DOHH2 (cell line): ENCODE measurements at regions not wholly inside any gene's neighbourhood (a gene's known extent, or its start where the extent isn't known, plus 50 kb on each side); places are given as distances from the start of the nearest gene placed in this dataset.

Experiments used
- CTCF ChIP-seq: fragments of 200-600 bp; sonication (generic); IDR thresholded peaks from one replicate; pipeline ENCODE4 v1.5.1; 2014; ENCODE audit warnings: antibody characterized with exemption, mild to moderate bottlenecking, low read depth, low read length; ENCODE audit not compliant: poor library complexity, severe bottlenecking
- EZH2phosphoT487 ChIP-seq: fragments of 200-600 bp; sonication (generic); IDR thresholded peaks from 2 replicates; pipeline ENCODE4 v1.6.1; 2017; ENCODE audit warnings: borderline replicate concordance, mild to moderate bottlenecking, antibody characterized with exemption, low read length, moderate library complexity, mixed read lengths

DNA sequence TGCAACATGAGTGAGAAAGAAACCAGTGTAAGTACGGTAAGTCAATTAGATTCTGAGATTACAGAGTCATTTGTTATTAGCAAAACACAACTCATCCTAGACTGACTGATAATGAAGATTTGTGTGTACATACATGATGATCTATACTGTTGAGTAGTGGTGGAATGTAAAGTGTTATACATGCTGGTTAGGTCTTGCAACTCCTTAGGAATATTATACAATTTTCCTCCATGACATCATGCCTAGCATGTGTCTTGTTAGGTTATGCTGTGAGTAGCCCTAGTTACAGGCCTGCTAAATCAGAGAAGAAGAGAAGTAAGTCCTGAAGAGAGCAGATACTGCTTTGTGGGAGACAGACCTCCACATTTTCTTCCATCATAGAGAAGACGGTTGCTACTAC lies 880.6 kb downstream of the LUZP2 start:
- TF ChIP-seq EZH2phosphoT487 (no peak), CTCF (no peak)
